SK-N-SH (cell line): ENCODE measurements at regions not wholly inside any gene's neighbourhood (a gene's known extent, or its start where the extent isn't known, plus 50 kb on each side); places are given as distances from the start of the nearest gene placed in this dataset.

ENCODE experiments used
- CTCF ChIA-PET: fragments of 300-600, 350-600 bp; formaldehyde crosslinking; extraction: SDS; loops from one replicate; lab custom pipeline; 2021; lab: Yijun Ruan, JAX
- POLR2A ChIA-PET: fragments of 350-600 bp; sonication (Branson Sonifier 250); formaldehyde crosslinking; extraction: SDS; loops from one replicate; lab custom pipeline; 2020; ENCODE audit warnings: antibody characterized with exemption, inconsistent platforms; lab: Yijun Ruan, JAX
- DNase-seq: peaks from one replicate; pipeline ENCODE4 v3.0.0; 2012
- H2AFZ ChIP-seq: fragments of 200-600 bp; sonication (generic); 2 replicates; pipeline ENCODE4 v1.8.1; 2016; ENCODE audit warnings: antibody characterized with exemption, mild to moderate bottlenecking, low read depth
- H3F3A ChIP-seq: fragments of 200-600 bp; sonication (generic); replicated peaks from 2 replicates; pipeline ENCODE3; 2016; ENCODE audit warnings: antibody characterized with exemption, mild to moderate bottlenecking; ENCODE audit not compliant: insufficient read depth
- H3K27ac ChIP-seq, 2 experiments: fragments of 200-500 bp in 1 of 2; fragments of 200-600 bp in 1 of 2; sonication (Bioruptor generic) in 1 of 2; sonication (generic), shearing (Covaris generic) in 1 of 2; 2 replicates each; pipeline versions ENCODE4 v1.5.1 to v1.6.1; 2014 to 2016; ENCODE audit warnings: low read depth in 2 of 2, inconsistent platforms in 1 of 2, low read length in 1 of 2, mild to moderate bottlenecking in 1 of 2, mixed read lengths in 1 of 2
- H3K27me3 ChIP-seq: fragments of 200-600 bp; sonication (generic), shearing (Covaris generic); 2 replicates; pipeline ENCODE4 v1.6.1; 2016; ENCODE audit warnings: mixed run types; ENCODE audit not compliant: insufficient read depth
- H3K36me3 ChIP-seq, 2 experiments: fragments of 200-500 bp in 1 of 2; fragments of 200-600 bp in 1 of 2; sonication (Bioruptor generic) in 1 of 2; sonication (generic) in 1 of 2; replicated peaks in 1 of 2; 2 replicates each; pipeline versions ENCODE3 to v1.5.1; 2014 to 2016; ENCODE audit warnings: low read length in 1 of 2, mild to moderate bottlenecking in 1 of 2; ENCODE audit not compliant: insufficient read depth in 2 of 2, control insufficient read depth in 1 of 2
- H3K4me1 ChIP-seq, 2 experiments: fragments of 200-500 bp in 1 of 2; fragments of 200-600 bp in 1 of 2; sonication (Bioruptor generic) in 1 of 2; sonication (generic), shearing (Covaris generic) in 1 of 2; 2 replicates each; pipeline versions ENCODE4 v1.5.1 to v1.6.1; 2014 to 2016; ENCODE audit warnings: low read depth in 1 of 2, low read length in 1 of 2, mixed run types in 1 of 2; ENCODE audit not compliant: insufficient read depth in 2 of 2, control insufficient read depth in 1 of 2
- H3K4me2 ChIP-seq: fragments of 200-600 bp; sonication (generic), shearing (Covaris generic); 2 replicates; pipeline ENCODE4 v1.6.1; 2017; ENCODE audit warnings: mixed run types
- H3K4me3 ChIP-seq, 2 experiments: fragments of 200-500 bp in 1 of 2; fragments of 200-600 bp in 1 of 2; sonication (Bioruptor generic) in 1 of 2; sonication (generic), shearing (Covaris generic) in 1 of 2; 2 replicates each; pipeline versions ENCODE4 v1.5.1 to v1.8.1; 2014 to 2016; ENCODE audit warnings: low read depth in 2 of 2, inconsistent platforms in 1 of 2, low read length in 1 of 2, mild to moderate bottlenecking in 1 of 2, mixed read lengths in 1 of 2, moderate library complexity in 1 of 2
- H3K79me2 ChIP-seq: fragments of 200-600 bp; sonication (generic); 2 replicates; pipeline ENCODE4 v1.8.1; 2017; ENCODE audit warnings: mild to moderate bottlenecking; ENCODE audit not compliant: insufficient read depth
- H3K9ac ChIP-seq: fragments of 200-600 bp; sonication (generic); 2 replicates; pipeline ENCODE4 v1.6.1; 2017; ENCODE audit warnings: mixed run types
- H3K9me2 ChIP-seq: fragments of 200-600 bp; sonication (generic); 2 replicates; pipeline ENCODE4 v1.6.1; 2017; ENCODE audit warnings: mixed run types
- H3K9me3 ChIP-seq: fragments of 200-600 bp; sonication (generic); 2 replicates; pipeline ENCODE4 v1.6.1; 2017; ENCODE audit warnings: mixed run types, mild to moderate bottlenecking, moderate library complexity
- H4K20me1 ChIP-seq: fragments of 200-600 bp; sonication (generic); 2 replicates; pipeline ENCODE4 v1.6.1; 2017; ENCODE audit warnings: mild to moderate bottlenecking, mixed run types; ENCODE audit not compliant: insufficient read depth
- EP300 ChIP-seq, 2 experiments: IDR thresholded peaks; 2 replicates each; pipeline versions ENCODE4 v1.4.0 to v1.6.1; 2012; ENCODE audit warnings: borderline replicate concordance in 1 of 2, low read depth in 1 of 2, low read length in 1 of 2
- IRF3 ChIP-seq: fragments of 150-350 bp; IDR thresholded peaks from 2 replicates; pipeline ENCODE4 v1.6.1; 2016; ENCODE audit warnings: mild to moderate bottlenecking, low read depth, low read length
- NRF1 ChIP-seq: IDR thresholded peaks from 2 replicates; pipeline ENCODE4 v1.6.1; 2012; ENCODE audit warnings: low read depth, mild to moderate bottlenecking, low read length
- PBX3 ChIP-seq: IDR thresholded peaks from 2 replicates; pipeline ENCODE4; 2012
- RAD21 ChIP-seq: IDR thresholded peaks from 2 replicates; pipeline ENCODE4 v1.6.1; 2012; ENCODE audit warnings: mild to moderate bottlenecking, low read length
- SMC3 ChIP-seq: IDR thresholded peaks from 2 replicates; pipeline ENCODE4 v1.6.1; 2012; ENCODE audit warnings: low read depth, low read length, improper control_type of control experiment
- ZBTB33 ChIP-seq: IDR thresholded peaks from 2 replicates; pipeline ENCODE4 v1.4.0; 2012; ENCODE audit warnings: low read depth, borderline replicate concordance
- WGBS: methylation state at CpG from one replicate; pipeline ENCODE4 v1.1.6; 2017; ENCODE audit warnings: low lambda C conversion rate; 5-methylcytosine and 5-hydroxymethylcytosine counted together
- TF ChIP-seq, protein P1 (sequence below): fragments of 200-600 bp; sonication (generic); IDR thresholded peaks from 2 replicates; pipeline ENCODE4 v1.6.1; 2017; ENCODE audit warnings: antibody characterized with exemption, mild to moderate bottlenecking, moderate library complexity

- TF ChIP-seq PBX3 = no peak
- TF ChIP-seq NRF1 = no peak
- ChIA-PET CTCF (no interaction called here), POLR2A (no interaction called here)
- no peaks in the 10 kb centered on the region for H3K36me3 ChIP-seq
- no peak overlapping the region for H3K9ac ChIP-seq
- no peaks in the 10 kb centered on the region for H3K27me3 ChIP-seq
- no peaks in the 10 kb centered on the region for H3K9me2 ChIP-seq
- no peak overlapping the region for H2AFZ ChIP-seq
- no peaks in the 10 kb centered on the region for H3K9me3 ChIP-seq
- no peaks in the 10 kb centered on the region for H3F3A ChIP-seq
- DNase-seq = no peak
- no peak overlapping the region for H3K4me3 ChIP-seq
- H3K4me2 ChIP-seq = no peak overlapping the region
- H3K27ac ChIP-seq = no peak overlapping the region
- H4K20me1 ChIP-seq = no peaks in the 10 kb centered on the region
- no peaks in the 10 kb centered on the region for H3K79me2 ChIP-seq
- H3K4me1 ChIP-seq = no peaks in the 10 kb centered on the region
- WGBS = 14% methylated on average over 3 of the region's 3 CpGs
These were observed 160.2 kb downstream of the TOX3 start for GRCh38 chr16:52386694-52387093.

DNA sequence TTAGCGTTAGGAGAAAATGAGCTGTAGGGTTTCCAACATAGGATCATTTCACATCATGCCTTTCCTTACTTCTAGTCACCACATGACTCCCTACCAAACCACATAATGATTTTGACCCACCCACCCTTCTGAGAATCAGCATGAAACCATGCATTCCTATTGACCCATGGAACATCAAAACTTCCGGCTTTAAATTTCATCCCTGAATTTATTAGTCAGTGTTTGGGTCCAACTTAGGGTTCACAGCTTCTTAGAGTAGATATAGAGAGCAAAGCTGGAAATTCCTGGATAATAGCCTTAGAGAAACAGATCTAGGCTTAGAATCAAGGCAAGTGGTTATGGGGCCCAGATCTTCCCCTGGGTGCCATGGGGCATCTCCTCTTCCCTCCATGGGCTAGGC lies 162.6 kb downstream of the TOX3 start:
- no peaks in the 10 kb centered on the region for H3K27me3 ChIP-seq
- H3K36me3 ChIP-seq = no peaks in the 10 kb centered on the region
- 77% methylated on average over 2 of the region's 2 CpGs for WGBS
- H3K4me1 ChIP-seq = no peaks in the 10 kb centered on the region
- no peak overlapping the region for H3K9ac ChIP-seq
- H3K9me3 ChIP-seq = no peaks in the 10 kb centered on the region
- H2AFZ ChIP-seq = no peak overlapping the region
- no peaks in the 10 kb centered on the region for H3K9me2 ChIP-seq
- CTCF ChIA-PET = no interaction called here
- POLR2A ChIA-PET = no interaction called here
- no peak for DNase-seq
- H4K20me1 ChIP-seq = no peaks in the 10 kb centered on the region
- no peak overlapping the region for H3K27ac ChIP-seq
- H3F3A ChIP-seq = no peaks in the 10 kb centered on the region
- TF ChIP-seq SMC3 = no peak
- no peak for TF ChIP-seq IRF3
- no peak for TF ChIP-seq RAD21
- TF ChIP-seq, protein P1, sequence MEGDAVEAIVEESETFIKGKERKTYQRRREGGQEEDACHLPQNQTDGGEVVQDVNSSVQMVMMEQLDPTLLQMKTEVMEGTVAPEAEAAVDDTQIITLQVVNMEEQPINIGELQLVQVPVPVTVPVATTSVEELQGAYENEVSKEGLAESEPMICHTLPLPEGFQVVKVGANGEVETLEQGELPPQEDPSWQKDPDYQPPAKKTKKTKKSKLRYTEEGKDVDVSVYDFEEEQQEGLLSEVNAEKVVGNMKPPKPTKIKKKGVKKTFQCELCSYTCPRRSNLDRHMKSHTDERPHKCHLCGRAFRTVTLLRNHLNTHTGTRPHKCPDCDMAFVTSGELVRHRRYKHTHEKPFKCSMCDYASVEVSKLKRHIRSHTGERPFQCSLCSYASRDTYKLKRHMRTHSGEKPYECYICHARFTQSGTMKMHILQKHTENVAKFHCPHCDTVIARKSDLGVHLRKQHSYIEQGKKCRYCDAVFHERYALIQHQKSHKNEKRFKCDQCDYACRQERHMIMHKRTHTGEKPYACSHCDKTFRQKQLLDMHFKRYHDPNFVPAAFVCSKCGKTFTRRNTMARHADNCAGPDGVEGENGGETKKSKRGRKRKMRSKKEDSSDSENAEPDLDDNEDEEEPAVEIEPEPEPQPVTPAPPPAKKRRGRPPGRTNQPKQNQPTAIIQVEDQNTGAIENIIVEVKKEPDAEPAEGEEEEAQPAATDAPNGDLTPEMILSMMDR = no peak
- no peak for TF ChIP-seq EP300 (IDR thresholded peaks at IDR 0.05; ENCODE audit: borderline replicate concordance in 1 of 2, low read depth in 1 of 2, low read length in 1 of 2)
- TF ChIP-seq ZBTB33 = no peak
- H3K79me2 ChIP-seq = no peaks in the 10 kb centered on the region
- no peak overlapping the region for H3K4me3 ChIP-seq
- H3K4me2 ChIP-seq = no peak overlapping the region
